ENCODE measurements at regions not wholly inside any gene's neighbourhood (a gene's known extent, or its start where the extent isn't known, plus 50 kb on each side); places are given as distances from the start of the nearest gene placed in this dataset.

GRCh38 chr16:6125483-6126259 is 1028.1 kb upstream of the EEF2KMT start:
- TF ChIP-seq CTCF (conservative IDR thresholded peaks at IDR 0.05; ENCODE audit: low read length) (no peak), EZH2phosphoT487 (IDR thresholded peaks at IDR 0.05; ENCODE audit: borderline replicate concordance, low read depth, low read length) (no peak)
